Fibroblast of pulmonary artery (primary cell): ENCODE measurements at regions not wholly inside any gene's neighbourhood (a gene's known extent, or its start where the extent isn't known, plus 50 kb on each side); places are given as distances from the start of the nearest gene placed in this dataset.

Experiments
- DNase-seq: peaks from one replicate; pipeline ENCODE4 v3.0.0-alpha.2; 2010; ENCODE audit warnings: low read depth
- H3K4me3 ChIP-seq: replicated peaks from 2 replicates; pipeline ENCODE4 v1.5.1; 2011; ENCODE audit warnings: low read depth, mild to moderate bottlenecking, control low read depth, low read length, moderate library complexity
- TF ChIP-seq, protein P1 (sequence below): IDR thresholded peaks from 2 replicates; pipeline ENCODE4 v1.5.1; 2011; ENCODE audit warnings: mild to moderate bottlenecking, control low read depth, low read length, inconsistent platforms; ENCODE audit errors: missing control alignments

DNA sequence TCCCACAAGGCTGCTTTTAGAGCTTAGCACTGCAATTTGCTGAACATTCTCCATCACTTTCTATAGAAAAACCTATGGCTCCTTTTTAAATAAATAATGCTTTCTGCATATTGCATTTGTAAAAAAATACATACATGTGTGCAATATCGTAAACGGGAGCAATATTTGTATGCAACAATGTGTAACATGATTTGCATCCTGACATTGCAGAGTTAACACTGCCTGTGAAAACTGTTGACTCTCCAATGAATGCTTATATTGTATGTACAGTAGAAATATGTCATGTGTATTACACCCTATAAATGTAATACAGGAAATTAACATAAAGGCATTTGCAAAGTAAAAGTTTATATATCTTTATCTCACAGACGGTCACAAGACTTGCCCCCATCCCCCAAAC is 135.0 kb upstream of the PIEZO2 start:
- TF ChIP-seq, protein P1, sequence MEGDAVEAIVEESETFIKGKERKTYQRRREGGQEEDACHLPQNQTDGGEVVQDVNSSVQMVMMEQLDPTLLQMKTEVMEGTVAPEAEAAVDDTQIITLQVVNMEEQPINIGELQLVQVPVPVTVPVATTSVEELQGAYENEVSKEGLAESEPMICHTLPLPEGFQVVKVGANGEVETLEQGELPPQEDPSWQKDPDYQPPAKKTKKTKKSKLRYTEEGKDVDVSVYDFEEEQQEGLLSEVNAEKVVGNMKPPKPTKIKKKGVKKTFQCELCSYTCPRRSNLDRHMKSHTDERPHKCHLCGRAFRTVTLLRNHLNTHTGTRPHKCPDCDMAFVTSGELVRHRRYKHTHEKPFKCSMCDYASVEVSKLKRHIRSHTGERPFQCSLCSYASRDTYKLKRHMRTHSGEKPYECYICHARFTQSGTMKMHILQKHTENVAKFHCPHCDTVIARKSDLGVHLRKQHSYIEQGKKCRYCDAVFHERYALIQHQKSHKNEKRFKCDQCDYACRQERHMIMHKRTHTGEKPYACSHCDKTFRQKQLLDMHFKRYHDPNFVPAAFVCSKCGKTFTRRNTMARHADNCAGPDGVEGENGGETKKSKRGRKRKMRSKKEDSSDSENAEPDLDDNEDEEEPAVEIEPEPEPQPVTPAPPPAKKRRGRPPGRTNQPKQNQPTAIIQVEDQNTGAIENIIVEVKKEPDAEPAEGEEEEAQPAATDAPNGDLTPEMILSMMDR, result no peak

DNA sequence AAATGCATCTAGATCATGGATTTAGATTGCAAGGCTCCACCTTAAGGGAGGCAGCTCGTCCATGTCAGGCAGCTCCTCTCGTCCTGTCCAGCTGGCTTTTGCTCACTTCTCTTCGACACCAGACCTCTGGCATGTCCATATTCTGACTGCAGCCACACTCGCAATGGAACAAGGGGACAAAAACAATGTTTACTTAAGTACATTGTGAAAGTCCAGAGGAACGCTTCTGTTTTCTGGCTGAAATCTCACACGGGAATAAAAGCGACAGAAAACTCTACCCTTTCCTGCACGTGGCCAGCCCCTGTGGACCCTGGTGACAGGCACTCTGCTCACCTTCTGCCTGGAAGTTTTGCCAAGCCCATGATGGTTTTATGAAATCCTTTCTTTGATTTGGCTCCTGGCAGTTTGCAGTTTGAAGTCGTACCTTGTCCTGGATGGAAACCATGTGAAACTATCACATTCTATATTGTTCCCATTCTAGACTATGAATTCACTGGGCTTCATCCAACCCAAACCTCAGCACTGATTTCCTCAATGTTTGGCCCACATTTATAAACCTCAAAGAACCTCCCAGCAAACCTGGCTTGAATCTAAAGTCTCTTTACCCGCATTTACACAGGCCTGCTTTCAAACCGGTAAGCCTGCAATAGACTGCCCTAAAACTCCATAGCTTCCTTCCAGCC is 134.3 kb upstream of the PIEZO2 start:
- DNase-seq, result no peak
- TF ChIP-seq, protein P1, result no peak
- no peak overlapping the region for H3K4me3 ChIP-seq

More for the DNA sequence above, 135.0 kb upstream of the PIEZO2 start:
- no peak overlapping the region for H3K4me3 ChIP-seq
- DNase-seq, result no peak

DNA sequence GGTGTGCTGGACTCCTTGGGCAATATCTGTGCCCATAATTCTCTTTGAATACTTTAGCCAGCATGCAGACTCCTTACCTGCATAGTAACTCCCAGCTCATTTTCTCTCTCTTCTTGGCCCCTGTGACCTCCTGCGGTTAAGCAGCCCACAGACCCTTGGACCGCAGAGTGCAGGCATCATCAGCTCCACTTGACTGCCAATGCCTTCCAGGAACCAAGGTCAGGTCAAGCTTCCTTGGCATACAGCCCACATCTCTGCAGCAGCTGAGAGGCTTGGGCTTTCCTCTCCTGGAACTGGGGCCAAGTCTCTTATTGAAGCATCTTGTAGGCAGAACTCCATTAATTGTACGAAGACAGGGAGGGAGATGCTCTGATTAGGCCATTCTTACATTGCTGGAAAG is 130.1 kb upstream of the PIEZO2 start:
- H3K4me3 ChIP-seq, result no peak overlapping the region
- TF ChIP-seq, protein P1, result no peak
- no peak for DNase-seq

DNA sequence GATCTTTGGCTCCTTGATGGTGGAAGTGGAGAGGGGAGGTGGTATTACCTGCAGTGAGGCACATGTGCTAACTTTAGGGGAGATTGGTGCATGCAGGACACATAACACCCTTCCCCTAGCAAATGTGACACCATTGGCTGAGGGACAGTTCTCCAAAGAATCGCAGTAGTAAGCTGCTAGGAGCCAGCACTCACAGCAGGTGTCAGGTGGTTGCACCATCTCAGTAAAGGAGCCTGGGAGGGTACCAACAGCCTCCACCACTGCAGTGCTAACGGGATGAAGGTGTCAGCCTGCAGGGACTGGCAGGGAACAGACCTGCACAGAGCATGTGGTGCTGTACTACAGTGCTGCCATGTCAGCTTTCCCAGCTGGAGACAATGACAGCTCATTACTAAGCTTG is 127.3 kb upstream of the PIEZO2 start:
- TF ChIP-seq, protein P1, result no peak
- no peak overlapping the region for H3K4me3 ChIP-seq
- no peak for DNase-seq

DNA sequence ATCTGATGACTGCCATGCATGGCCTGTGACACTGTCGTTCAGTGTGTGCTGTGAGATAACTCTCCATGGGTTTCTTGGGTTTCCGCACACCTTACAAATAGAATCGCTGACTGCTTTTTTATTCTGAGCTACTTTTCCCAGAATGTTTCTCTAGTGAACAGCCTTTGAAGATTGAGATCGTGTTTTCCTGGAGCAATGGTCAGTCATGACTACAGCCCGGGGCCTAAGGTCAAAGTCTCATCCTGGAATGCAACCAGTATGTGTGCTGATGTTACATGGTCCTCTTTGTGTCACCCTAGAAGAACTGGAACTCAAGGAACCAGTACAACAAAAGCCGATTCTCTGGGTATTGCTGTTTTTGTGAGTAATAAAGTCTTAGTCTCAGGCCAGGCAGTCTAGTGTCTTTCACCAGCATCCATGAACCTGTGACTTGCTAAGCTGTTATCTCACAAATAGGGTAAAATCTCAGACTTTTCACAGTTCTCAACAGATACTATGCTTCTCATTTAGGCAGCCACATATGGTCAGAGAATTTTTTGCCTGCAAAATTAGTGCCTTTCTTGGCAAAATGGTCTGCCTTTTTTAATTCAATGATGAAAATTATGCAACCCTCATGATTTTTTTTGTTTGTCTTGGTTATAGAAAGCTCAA is 124.9 kb upstream of the PIEZO2 start:
- TF ChIP-seq, protein P1, result no peak
- H3K4me3 ChIP-seq, result no peak overlapping the region
- DNase-seq, result no peak

DNA sequence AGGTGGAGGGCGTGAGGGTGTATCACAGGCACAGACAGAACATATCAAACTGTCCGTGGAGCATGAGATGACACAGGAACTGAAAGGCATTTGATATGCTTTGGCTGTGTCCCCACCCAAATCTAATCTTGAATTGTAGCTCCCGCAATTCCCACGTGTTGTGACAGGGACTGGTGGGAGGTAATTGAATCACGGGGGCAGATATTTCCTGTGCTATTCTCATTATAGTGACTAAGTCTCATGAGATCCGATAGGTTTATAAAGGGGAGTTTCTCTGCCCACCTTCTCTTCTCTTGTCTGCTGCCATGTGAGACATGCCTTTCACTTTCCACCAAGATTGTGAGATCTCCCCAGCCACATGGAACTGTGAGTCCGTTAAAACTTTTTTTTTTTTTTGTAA is 123.1 kb upstream of the PIEZO2 start:
- TF ChIP-seq, protein P1, result no peak
- H3K4me3 ChIP-seq, result no peak overlapping the region
- no peak for DNase-seq

DNA sequence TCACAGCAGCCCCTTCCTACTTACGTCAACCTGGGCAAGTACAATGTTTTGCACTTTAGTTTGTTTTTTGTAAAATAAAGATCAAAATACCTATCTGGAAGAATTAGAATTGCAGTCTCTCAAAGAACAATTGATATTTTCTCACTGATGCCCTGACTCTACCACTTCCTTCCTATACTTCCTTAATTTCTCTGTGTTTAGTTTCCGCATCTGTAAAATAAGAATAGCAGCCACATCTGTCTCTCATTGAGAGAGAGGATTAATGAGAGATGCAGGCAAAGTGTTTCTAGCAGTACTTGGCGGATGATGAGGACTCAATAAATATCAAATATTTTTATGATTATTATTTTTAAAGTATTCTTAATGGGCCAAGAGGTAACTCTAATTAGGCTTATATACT is 122.6 kb upstream of the PIEZO2 start:
- TF ChIP-seq, protein P1, result no peak
- no peak for DNase-seq
- H3K4me3 ChIP-seq, result no peak overlapping the region
